Stimulated activated CD4-positive, alpha-beta T cell treated with anti-CD3 and anti-CD28 coated beads, Interleukin-1b, Interleukin-23, amount 100 ng/mL, for 1 hour (primary cell): ENCODE measurements at regions not wholly inside any gene's neighbourhood (a gene's known extent, or its start where the extent isn't known, plus 50 kb on each side); places are given as distances from the start of the nearest gene placed in this dataset.

ENCODE experiments used
- DNase-seq, 2 donors: peaks; one replicate each; pipeline ENCODE4 v3.0.0-alpha.2; 2020; ENCODE audit warnings: low read depth in 2 of 2

DNA sequence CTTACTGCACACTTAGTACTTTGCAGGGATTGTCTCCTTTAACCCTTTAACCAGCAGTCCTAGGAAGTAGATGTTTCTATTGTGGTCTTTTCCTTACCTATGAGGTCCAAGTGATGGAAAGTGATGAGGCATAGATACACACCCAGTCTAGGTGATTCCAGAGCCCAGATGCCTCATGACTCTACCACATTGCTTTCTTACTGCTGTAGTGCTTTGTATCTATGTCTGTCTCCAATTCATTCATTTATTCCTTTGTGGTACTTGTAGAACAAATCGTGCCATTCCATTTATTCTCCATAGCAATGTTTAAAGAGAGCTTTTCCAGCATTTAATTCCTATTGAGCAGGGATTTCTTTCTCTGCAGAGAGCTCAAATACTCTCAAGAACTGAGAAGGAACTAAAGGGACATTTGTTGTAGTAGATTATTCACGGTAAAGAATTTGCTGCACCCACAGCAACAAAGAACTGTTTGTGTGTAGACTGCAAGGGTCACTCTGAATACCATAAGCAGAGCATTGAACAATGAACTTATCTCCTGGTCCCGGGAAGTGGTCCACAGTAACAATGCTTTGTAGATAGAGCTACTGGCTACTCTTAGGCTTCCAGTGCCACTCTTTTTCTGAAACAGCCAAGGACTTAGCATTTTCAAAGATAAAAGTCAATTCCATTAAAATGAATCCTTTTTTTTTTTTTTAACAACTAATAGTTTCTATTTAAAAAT is 337.0 kb downstream of the PTEN start:
- no peak for DNase-seq

DNA sequence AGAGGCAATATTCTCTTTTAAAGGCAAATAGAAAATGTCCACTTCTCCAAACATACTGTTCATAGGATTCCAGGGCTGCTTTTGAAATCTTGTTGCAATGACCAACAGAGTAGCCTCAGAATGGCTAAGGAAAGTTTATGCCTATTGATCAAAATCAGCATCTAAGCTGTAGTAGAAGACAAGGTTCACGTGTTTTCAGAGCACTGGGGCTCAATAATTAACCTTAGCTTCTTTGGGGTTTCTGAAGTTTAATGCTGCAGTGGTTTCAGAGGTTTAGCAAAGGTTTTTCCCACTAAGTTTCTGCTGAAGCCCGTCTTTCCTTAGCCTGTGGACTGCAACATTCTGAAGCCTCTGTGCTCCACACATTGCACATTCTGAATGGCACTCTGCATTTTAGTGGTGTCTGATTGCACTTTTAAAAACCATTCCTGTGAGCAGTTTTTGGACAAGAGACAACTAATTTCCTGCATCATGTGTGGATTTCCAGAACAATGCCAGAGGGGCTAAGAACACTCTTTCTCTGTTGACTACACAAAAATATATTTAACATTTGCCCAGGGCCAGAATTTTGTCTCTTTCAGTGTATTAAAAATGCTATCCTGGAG is 342.5 kb downstream of the PTEN start:
- DNase-seq = no peak

DNA sequence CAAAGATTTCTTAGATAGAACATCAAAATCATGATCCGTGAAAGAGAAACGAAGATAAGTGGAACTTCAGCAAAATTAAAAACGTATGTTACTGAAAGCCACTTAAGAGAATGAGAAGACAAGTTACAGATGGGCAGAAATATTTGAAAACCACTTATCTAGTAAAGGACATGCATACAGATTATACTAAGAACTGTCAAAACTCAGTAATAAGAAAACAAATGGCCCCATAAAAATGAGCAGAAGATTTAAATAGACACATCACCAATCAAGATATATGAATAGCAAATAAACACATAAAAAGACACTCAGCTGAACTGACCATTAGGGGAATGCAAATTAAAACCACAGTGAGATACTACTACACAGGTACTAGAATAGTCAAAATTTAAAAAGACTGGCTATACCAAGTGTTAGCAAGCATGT is 343.7 kb downstream of the PTEN start:
- DNase-seq = no peak

DNA sequence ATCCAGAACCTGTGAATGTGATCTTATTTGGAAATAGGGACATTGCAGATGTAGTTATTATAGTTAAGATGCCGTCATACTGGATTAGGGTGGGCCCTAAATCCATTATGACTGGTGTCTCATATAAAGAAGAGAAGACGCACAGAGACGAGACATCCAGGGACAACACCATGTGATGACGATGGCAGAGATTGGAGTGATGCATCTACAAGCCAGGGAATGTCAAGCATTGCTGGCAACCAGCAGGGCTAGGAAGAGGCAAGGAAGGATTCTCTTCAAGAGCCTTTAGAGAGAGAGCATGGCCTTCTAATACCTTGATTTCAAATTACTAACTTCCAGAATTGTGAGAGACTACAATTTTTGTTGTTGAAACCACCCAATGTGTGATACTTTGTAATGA is 345.8 kb downstream of the PTEN start:
- DNase-seq = no peak

DNA sequence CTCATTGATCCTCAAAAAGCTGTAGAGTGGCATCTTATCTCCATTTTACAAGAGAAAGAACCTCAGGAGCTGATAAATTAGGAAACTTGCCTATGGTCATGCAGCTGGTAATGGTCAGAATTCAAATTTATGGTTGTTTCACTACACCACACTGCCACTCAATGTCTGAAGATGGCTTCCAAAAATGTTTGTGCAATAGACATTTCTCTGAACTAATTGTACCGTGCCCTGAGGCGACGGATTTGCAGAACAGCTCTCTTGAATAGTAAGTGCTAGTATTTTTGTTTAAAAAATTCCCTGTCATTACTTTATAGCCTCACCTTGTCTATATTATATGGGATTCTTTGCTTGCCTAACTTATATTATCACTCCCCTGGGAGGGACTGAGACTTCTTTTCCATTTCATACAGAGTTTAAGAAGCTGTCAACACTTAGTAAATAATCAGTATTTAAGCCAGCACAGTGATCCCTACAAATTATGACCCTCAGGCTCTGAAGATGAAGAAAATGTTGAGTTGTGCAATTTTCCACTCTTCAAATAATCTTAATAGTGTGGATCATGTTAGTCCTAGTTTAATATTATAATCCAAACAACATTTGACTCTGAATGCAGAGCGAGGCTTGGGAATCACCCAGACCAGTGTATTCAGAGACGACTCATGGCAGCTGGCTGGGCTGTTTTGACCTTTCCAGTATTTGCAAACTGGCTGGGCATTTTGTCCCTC is 346.6 kb downstream of the PTEN start:
- DNase-seq = no peak

DNA sequence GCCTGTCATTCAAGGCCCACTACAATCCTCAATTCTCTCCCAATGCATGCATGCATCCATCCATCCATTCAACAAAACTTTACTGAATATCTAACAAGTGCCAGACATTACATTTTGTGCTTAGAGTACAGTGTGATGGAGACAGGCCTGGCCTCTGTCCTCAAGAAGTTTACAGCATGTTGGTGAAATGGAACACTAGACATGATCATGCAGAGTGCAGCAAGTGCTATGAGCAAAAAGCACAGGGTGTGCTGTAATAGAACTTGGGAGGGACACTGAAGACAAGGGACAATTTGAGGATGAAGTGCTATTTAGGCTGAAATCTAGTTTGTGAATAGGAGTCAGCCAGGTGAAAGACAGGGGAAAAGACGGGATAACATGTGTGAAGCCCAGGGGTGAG is 347.8 kb downstream of the PTEN start:
- no peak for DNase-seq

DNA sequence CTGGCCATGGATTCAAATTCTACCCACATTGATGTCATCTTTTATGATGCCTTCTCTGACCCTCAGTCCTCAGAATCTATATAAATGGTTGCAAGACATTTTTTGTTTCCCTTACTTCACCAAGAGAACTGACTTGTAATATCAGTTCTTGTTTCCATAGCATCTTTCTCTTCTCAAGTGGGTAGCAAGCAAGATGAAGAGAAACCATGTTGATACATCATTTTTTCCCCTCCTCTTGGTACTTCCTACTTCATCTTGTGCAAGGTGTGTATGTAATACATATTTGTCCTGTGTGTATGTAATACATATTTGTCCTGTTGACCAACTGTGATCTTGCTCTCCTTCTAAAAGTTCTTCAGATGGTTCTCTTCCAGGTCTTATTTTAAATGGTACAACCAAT is 348.6 kb downstream of the PTEN start:
- no peak for DNase-seq

DNA sequence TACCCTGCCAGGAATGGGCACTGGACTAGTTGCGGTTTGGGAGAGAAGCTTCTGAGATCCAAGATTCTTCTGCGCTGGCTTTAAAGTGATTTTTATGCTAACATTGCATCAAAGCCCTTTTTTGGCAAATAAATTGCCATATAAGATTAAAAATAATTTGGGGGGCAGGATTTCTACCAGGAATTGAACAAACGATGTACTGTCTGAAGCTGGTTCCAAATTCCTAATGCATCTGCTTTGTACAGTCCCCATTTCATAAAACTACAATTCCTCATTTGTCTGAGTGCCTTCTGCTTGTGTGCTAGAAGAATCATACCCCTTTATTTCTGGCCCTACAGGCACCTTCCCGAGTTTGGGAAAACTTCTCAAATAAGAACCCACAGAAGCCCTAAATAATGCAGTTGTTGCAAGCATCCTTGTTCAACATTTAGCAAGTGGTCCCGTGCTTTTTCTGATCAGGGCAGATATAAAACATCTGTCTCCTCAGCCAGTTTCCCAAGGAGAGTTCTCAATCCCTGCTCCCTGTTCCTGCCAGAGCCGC is 349.7 kb downstream of the PTEN start:
- no peak for DNase-seq

DNA sequence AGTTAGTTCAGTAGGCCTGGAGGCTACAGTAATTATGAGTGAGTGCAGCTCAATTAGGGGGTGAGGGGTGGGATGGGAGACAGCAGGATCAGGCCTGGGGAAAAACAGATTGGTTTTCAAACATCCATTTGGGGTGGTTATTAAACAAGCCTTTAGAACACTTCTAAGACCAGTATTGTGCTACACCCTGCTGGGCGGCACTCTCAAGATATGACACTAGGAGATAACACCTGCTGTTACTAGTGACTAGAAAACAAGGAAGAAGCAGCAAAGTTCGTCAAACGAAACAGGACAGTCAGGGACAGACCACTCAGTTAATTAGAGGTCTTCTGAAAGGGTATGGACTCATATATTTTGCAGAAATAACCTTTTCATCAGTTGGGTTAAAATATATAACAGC is 353.6 kb downstream of the PTEN start:
- no peak for DNase-seq

DNA sequence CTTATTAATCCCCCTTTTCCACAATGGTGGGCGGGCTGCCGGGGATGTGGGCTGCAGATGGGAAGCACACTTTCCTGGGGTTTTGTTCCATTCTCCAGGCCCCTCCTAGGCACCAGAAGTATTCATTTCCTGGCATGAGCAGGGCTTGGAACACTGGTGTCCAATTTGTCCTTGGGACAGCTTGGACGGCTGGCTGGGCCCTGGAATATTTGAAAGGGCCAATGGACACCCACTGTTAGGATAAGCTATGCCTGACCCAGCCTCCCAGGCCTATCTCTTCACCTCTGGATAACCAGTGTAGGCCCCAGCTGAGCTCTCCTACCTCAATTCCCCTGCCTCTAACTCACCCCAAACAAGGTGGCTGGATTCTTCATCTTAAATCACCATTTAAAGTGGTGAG is 354.9 kb downstream of the PTEN start:
- no peak for DNase-seq

DNA sequence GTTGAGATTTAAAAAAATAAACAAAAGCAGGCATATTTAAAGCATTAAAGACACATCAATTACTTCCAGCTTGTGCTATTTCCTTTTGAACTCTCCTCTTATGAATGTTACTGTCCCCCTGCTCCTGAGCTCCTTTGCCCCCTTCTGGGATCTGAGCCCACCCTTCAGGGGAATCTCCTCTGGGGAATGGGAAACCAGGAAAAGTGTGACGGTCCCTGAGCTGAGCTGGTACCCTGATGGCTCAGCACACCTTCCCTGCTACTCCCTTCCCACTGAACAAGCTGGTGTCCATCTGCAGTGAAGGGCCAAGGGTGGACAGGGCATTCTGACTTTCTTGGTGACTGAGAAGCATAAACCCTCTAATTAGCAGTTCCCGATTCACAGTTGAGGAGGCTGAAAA is 356.3 kb downstream of the PTEN start:
- no peak for DNase-seq

DNA sequence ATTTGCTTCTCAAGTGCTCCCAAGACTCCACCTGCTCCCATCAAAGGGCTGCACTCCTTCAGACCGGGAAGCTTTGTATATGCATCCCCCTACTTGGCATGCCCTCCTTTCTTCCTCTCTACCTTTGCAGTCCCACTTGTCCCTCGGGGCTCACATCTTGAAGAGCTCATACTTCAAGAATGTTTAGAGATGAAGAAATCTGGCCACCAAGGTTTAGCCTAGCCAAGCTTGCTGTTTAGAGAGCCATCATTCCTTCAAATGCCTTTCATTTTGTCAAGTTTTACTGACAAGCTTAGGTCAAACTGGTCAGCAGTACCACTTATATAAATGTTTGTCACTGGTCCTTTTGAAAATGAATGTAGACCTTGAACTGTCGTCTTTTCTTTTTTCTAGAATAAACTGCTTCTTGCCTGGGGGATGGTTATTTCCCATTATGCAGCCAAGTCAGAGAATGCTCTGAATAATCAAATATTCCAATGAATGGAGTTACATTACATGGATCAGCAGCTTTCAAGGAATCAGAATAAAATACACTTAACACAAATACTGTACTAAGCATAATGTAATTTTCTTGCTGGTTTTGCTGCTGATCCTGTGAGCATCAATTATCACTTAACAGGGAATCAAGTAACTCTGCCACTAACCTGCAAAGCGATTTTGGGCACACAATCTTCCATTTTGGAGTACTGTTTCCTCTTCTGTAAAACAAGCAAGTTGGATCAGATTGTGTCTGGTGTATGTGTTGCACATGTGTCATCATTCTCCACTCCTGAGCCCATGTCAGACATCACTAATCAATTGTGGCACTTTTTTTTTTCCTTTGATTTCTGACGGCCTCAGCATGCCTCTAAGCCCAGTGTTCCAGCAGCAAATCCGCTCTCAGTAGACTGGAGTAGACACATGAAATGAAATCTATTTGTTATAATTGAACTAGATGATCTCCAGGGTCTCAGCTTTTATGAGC is 357.9 kb downstream of the PTEN start:
- no peak for DNase-seq

DNA sequence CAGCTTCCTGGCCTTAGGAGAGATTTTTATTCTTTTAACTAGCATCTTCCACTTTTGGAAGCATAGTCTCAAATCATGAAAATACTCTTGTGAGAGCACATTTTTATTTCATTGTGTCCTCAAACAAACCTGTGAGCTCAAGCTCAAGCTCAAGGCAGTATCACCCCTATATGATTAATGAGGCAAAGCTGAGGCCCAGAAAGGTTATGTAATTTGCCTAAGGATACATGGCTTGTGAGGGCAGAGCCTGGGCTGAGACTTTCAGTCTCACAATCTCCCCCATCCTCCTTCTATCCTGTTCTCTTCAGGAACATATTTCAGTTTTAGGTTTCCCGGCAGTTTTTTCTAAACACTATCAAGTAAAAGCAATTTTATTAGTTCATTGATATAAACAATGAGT is 359.5 kb downstream of the PTEN start:
- DNase-seq = no peak
